Esophagus squamous epithelium (tissue), 5 donors: ENCODE measurements at regions not wholly inside any gene's neighbourhood (a gene's known extent, or its start where the extent isn't known, plus 50 kb on each side); places are given as distances from the start of the nearest gene placed in this dataset.

Source experiments
- DNase-seq: peaks from one replicate; lab custom pipeline; 2025; lab: John Stamatoyannopoulos, UW
- H3K27ac ChIP-seq, 4 donors: fragments of 200-600 bp; sonication (generic); one replicate each; pipeline ENCODE4 v1.5.1; 2016 to 2019; ENCODE audit warnings: mild to moderate bottlenecking in 1 of 4
- H3K27me3 ChIP-seq, 4 donors: fragments of 200-600 bp; sonication (generic); 1 replicate in 3 of 4; 2 replicates in 1 of 4; pipeline versions ENCODE4 v1.5.1 to v1.6.0; 2017 to 2021; ENCODE audit warnings: antibody characterized with exemption in 1 of 4
- H3K36me3 ChIP-seq, 3 donors: fragments of 200-600 bp; sonication (generic); one replicate each; pipeline ENCODE4 v1.5.1; 2016 to 2019
- H3K4me1 ChIP-seq, 3 donors: fragments of 200-600 bp; sonication (generic); one replicate each; pipeline ENCODE4 v1.5.1; 2017 to 2019
- H3K4me3 ChIP-seq, 4 donors: fragments of 200-600 bp; sonication (generic); 1 replicate in 3 of 4; 2 replicates in 1 of 4; pipeline ENCODE4 v1.5.1; 2016 to 2019; ENCODE audit warnings: mild to moderate bottlenecking in 2 of 4, moderate library complexity in 1 of 4
- H3K9me3 ChIP-seq, 3 donors: fragments of 200-600 bp; sonication (generic); one replicate each; pipeline ENCODE4 v1.5.1; 2016 to 2019
- POLR2A ChIP-seq, 4 donors: fragments of 450-650 bp; IDR thresholded peaks; one replicate each; pipeline ENCODE4 v1.6.1; 2017; ENCODE audit warnings: antibody characterized with exemption in 4 of 4, mild to moderate bottlenecking in 4 of 4, moderate library complexity in 3 of 4
- WGBS, 2 donors: methylation state at CpG; one replicate each; pipeline ENCODE4 v1.1.5; 2018; 5-methylcytosine and 5-hydroxymethylcytosine counted together
- intact Hi-C: fragments of 100-400 bp; cut with DNase I; formaldehyde crosslinking; loops from one replicate; pipeline ENCODE4 v1.15.0; 2022
- TF ChIP-seq, protein P1 (sequence below), 6 experiments: fragments of 450-650 bp in 4 of 6; fragments of 200-600 bp in 2 of 6; sonication (generic) in 2 of 6; IDR thresholded peaks; one replicate each; pipeline ENCODE4 v1.5.1; 2016 to 2019; ENCODE audit warnings: antibody characterized with exemption in 6 of 6, mild to moderate bottlenecking in 4 of 6, moderate library complexity in 4 of 6
- donor health status: DM: yes; HTN: yes; CAD: no.

GRCh38 chr4:111919639-111920038, 225.6 kb upstream of the FAM241A start:
- 92 to 100% methylated on average over 1 of the region's 1 CpG for WGBS, 2 donors
- Histone ChIP-seq H3K4me1 (no peaks in the 10 kb centered on the region), H3K27ac (no peak overlapping the region), H3K36me3 (no peaks in the 10 kb centered on the region), H3K9me3 (no peaks in the 10 kb centered on the region), H3K27me3 (no peaks in the 10 kb centered on the region), H3K4me3 (no peak overlapping the region)
- intact Hi-C loops, result no loop called here
- TF ChIP-seq, protein P1, sequence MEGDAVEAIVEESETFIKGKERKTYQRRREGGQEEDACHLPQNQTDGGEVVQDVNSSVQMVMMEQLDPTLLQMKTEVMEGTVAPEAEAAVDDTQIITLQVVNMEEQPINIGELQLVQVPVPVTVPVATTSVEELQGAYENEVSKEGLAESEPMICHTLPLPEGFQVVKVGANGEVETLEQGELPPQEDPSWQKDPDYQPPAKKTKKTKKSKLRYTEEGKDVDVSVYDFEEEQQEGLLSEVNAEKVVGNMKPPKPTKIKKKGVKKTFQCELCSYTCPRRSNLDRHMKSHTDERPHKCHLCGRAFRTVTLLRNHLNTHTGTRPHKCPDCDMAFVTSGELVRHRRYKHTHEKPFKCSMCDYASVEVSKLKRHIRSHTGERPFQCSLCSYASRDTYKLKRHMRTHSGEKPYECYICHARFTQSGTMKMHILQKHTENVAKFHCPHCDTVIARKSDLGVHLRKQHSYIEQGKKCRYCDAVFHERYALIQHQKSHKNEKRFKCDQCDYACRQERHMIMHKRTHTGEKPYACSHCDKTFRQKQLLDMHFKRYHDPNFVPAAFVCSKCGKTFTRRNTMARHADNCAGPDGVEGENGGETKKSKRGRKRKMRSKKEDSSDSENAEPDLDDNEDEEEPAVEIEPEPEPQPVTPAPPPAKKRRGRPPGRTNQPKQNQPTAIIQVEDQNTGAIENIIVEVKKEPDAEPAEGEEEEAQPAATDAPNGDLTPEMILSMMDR (IDR thresholded peaks at IDR 0.05), result no peak
- no peak for TF ChIP-seq POLR2A (IDR thresholded peaks at IDR 0.05)
- DNase-seq, result no peak

DNA sequence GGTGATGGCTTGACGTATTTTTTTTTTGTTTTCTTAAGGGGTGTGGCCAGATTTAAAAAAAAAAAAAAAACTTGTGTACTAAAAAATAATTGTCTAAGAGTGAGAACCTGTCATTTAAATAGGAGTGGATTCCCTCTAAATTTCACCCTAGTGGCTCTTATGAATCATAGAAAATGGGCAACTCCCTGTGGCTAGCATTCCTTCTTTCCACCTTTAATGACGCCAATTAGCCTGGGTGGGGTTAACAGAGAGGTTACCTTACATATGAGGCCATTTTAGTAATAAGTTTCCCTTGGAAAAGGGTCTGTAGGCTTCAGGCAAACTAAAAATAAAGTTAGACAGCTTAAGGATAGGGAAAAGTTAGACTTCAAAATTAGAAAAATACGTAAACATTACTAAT, 223.5 kb upstream of the FAM241A start:
- DNase-seq, result no peak
- Histone ChIP-seq H3K27ac (no peak overlapping the region), H3K4me1 (no peaks in the 10 kb centered on the region), H3K27me3 (no peaks in the 10 kb centered on the region), H3K36me3 (no peaks in the 10 kb centered on the region), H3K9me3 (no peaks in the 10 kb centered on the region), H3K4me3 (no peak overlapping the region)
- TF ChIP-seq POLR2A (IDR thresholded peaks at IDR 0.05), result no peak
- TF ChIP-seq, protein P1 (IDR thresholded peaks at IDR 0.05), result no peak
- intact Hi-C loops, result no loop called here
- 60 to 78% methylated on average over 3 of the region's 3 CpGs for WGBS, 2 donors

- no peak overlapping the region for H3K27ac ChIP-seq
- H3K36me3 ChIP-seq, result no peaks in the 10 kb centered on the region
- H3K4me3 ChIP-seq, result no peak overlapping the region
- no peak for DNase-seq
- no peaks in the 10 kb centered on the region for H3K4me1 ChIP-seq
- no peak for TF ChIP-seq POLR2A (IDR thresholded peaks at IDR 0.05)
- TF ChIP-seq, protein P1 (IDR thresholded peaks at IDR 0.05), result no peak
- no peaks in the 10 kb centered on the region for H3K9me3 ChIP-seq
- H3K27me3 ChIP-seq, result no peaks in the 10 kb centered on the region
- intact Hi-C loops, result no loop called here
- 62 to 76% methylated on average over 6 of the region's 6 CpGs for WGBS, 2 donors
Measured at GRCh38 chr4:111923786-111924185, 221.5 kb upstream of the FAM241A start.

- Histone ChIP-seq H3K4me1 (no peaks in the 10 kb centered on the region), H3K4me3 (no peak overlapping the region), H3K27me3 (no peaks in the 10 kb centered on the region), H3K27ac (no peak overlapping the region), H3K9me3 (no peaks in the 10 kb centered on the region), H3K36me3 (no peaks in the 10 kb centered on the region)
- intact Hi-C loops, result no loop called here
- TF ChIP-seq, protein P1 (IDR thresholded peaks at IDR 0.05), result no peak
- TF ChIP-seq POLR2A (IDR thresholded peaks at IDR 0.05), result no peak
- no peak for DNase-seq
- WGBS, 2 donors, result 90 to 91% methylated on average over 1 of the region's 1 CpG
Measured at GRCh38 chr4:111924696-111925095, 220.6 kb upstream of the FAM241A start.

- Histone ChIP-seq H3K4me1 (no peaks in the 10 kb centered on the region), H3K4me3 (no peak overlapping the region), H3K27me3 (no peaks in the 10 kb centered on the region), H3K36me3 (no peaks in the 10 kb centered on the region), H3K9me3 (no peaks in the 10 kb centered on the region), H3K27ac (no peak overlapping the region)
- intact Hi-C loops, result no loop called here
- 17 to 26% methylated on average over 2 of the region's 2 CpGs for WGBS, 2 donors
- no peak for DNase-seq
- no peak for TF ChIP-seq POLR2A (IDR thresholded peaks at IDR 0.05)
- TF ChIP-seq, protein P1 (IDR thresholded peaks at IDR 0.05), result no peak
Measured at GRCh38 chr4:111930659-111931058, 214.6 kb upstream of the FAM241A start.
